ENCODE measurements at regions not wholly inside any gene's neighbourhood (a gene's known extent, or its start where the extent isn't known, plus 50 kb on each side); places are given as distances from the start of the nearest gene placed in this dataset.

- TF ChIP-seq LEF1 (IDR thresholded peaks at IDR 0.05; ENCODE audit: borderline replicate concordance) = no peak
- TF ChIP-seq TARDBP (IDR thresholded peaks at IDR 0.05) = no peak
- TF ChIP-seq SUZ12 (IDR thresholded peaks at IDR 0.05) = no peak
- no peak for TF ChIP-seq ELF4 (IDR thresholded peaks at IDR 0.05)
- TF ChIP-seq SP1 (IDR thresholded peaks at IDR 0.05) = no peak
- TF ChIP-seq FOXM1 (IDR thresholded peaks at IDR 0.05; ENCODE audit: borderline replicate concordance) = no peak
- TF ChIP-seq BHLHE40 (IDR thresholded peaks at IDR 0.05; ENCODE audit: borderline replicate concordance) = no peak
- TF ChIP-seq FOXA1 (IDR thresholded peaks at IDR 0.05) = no peak
Observed at GRCh38 chr5:136694258-136694657, 328.9 kb upstream of the TRPC7 start.
